ENCODE measurements at regions not wholly inside any gene's neighbourhood (a gene's known extent, or its start where the extent isn't known, plus 50 kb on each side); places are given as distances from the start of the nearest gene placed in this dataset.
"Not testable (repeated sequence)": the region's sequence is repeated elsewhere in the genome, so short reads cannot be mapped to it uniquely, and the experiment has no call there.

DNA sequence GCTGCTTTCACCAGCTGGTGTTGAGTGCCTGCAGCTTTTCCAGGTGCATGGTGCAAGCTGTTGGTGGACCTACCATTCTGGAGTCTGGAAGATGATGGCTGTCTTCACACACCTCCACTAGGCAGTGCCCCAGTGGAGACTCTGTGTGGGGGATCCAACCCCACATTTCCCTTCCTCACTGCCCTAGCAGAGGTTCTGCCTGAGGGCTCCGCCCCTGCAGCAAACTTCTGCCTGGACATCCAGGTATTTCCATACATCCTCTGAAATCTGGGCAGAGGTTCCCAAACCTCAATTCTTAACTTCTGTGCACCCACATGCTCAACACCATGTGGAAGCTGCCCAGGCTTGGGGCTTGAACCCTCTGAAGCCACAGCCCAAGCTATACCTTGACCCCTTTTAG, 172.4 kb downstream of the PHF2 start:
- in situ Hi-C loops (cut with HindIII; ENCODE audit: low sequenced_read_pairs) = not testable (repeated sequence)

- in situ Hi-C loops (cut with HindIII; ENCODE audit: low sequenced_read_pairs) = no loop called here
These were observed 155.6 kb downstream of the PHF2 start for GRCh38 chr9:93731963-93732362.

DNA sequence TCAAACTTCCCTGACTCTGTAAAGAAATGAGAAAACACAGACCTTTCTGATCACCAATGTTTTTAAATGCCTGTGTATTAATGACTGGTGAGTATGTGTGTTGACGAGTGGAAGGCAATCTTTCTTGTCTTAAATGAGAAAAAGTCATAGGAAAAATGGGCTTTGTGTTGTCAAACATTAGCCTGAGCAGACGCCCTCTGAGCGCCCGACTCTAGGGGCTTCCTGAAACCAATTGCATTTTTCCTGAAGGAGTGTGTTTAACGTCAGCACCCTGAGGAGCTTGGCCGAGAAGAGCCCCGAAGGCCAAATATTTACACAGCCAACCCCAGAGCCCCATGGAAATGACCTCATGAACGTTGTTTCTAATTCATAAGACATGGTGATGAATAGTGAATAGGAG, 154.3 kb downstream of the PHF2 start:
- in situ Hi-C loops (cut with HindIII; ENCODE audit: low sequenced_read_pairs) = no loop called here

DNA sequence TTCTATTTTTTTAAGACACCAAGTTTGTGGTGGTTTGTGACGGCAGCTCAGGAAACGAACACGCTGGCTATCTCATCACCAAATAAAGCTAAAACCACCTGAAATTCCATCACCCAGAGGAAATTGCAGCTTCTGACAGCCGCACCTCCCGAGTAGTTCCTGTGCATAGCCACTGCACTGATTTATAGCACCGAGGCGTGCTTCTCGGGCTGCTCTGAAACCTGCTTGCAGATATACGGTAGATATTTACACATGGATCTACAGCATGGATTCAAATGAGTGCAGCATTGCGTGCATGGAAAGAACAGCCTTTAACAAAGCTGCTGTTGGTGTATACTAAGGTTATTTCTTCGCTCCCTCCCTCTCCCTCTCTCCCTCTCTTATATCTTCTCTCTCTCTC, 153.8 kb downstream of the PHF2 start:
- in situ Hi-C loops (cut with HindIII; ENCODE audit: low sequenced_read_pairs) = no loop called here
